IMR-90 (cell line): ENCODE measurements at regions not wholly inside any gene's neighbourhood (a gene's known extent, or its start where the extent isn't known, plus 50 kb on each side); places are given as distances from the start of the nearest gene placed in this dataset.
"Not testable (repeated sequence)": the region's sequence is repeated elsewhere in the genome, so short reads cannot be mapped to it uniquely, and the experiment has no call there.

ENCODE experiments used
- FOS ChIP-seq: fragments of 150-350 bp; IDR thresholded peaks from 2 replicates; pipeline ENCODE4 v1.6.1; 2016; ENCODE audit warnings: low read depth, low read length
- RAD21 ChIP-seq: IDR thresholded peaks from 2 replicates; pipeline ENCODE4 v1.6.1; 2012; ENCODE audit warnings: low read length, improper control_type of control experiment
- RFX5 ChIP-seq: IDR thresholded peaks from 2 replicates; pipeline ENCODE4 v1.8.0; 2012; ENCODE audit warnings: low read depth, mild to moderate bottlenecking, low read length, moderate library complexity
- TF ChIP-seq, protein P1 (sequence below): conservative IDR thresholded peaks from 2 replicates; pipeline ENCODE4 v1.5.1; 2012; ENCODE audit warnings: mild to moderate bottlenecking, low read depth, low read length, improper control_type of control experiment

- not testable (repeated sequence) for TF ChIP-seq RFX5, RAD21, FOS
- TF ChIP-seq, protein P1, sequence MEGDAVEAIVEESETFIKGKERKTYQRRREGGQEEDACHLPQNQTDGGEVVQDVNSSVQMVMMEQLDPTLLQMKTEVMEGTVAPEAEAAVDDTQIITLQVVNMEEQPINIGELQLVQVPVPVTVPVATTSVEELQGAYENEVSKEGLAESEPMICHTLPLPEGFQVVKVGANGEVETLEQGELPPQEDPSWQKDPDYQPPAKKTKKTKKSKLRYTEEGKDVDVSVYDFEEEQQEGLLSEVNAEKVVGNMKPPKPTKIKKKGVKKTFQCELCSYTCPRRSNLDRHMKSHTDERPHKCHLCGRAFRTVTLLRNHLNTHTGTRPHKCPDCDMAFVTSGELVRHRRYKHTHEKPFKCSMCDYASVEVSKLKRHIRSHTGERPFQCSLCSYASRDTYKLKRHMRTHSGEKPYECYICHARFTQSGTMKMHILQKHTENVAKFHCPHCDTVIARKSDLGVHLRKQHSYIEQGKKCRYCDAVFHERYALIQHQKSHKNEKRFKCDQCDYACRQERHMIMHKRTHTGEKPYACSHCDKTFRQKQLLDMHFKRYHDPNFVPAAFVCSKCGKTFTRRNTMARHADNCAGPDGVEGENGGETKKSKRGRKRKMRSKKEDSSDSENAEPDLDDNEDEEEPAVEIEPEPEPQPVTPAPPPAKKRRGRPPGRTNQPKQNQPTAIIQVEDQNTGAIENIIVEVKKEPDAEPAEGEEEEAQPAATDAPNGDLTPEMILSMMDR, result not testable (repeated sequence)
Measured at GRCh38 chr21:6138244-6139136, 4382.9 kb upstream of the TPTE start.
